HFFc6 (cell line): ENCODE measurements at regions not wholly inside any gene's neighbourhood (a gene's known extent, or its start where the extent isn't known, plus 50 kb on each side); places are given as distances from the start of the nearest gene placed in this dataset.

Experiments
- DNase-seq: peaks from one replicate; pipeline ENCODE4 v3.0.0-alpha.2; 2018
- H3K27ac Mint-ChIP-seq: 2 replicates; pipeline ENCODE4 v1.8.0; 2020; ENCODE audit warnings: mild to moderate bottlenecking, mixed read lengths
- H3K27me3 Mint-ChIP-seq: 2 replicates; pipeline ENCODE4 v1.8.0; 2021; ENCODE audit warnings: mild to moderate bottlenecking, moderate library complexity, mixed read lengths; ENCODE audit not compliant: insufficient read depth
- H3K36me3 Mint-ChIP-seq: 2 replicates; pipeline ENCODE4 v1.8.0; 2021; ENCODE audit warnings: low read depth, mixed read lengths
- H3K4me1 Mint-ChIP-seq: 2 replicates; pipeline ENCODE4 v1.8.0; 2020; ENCODE audit warnings: low read depth, mixed read lengths
- H3K4me3 Mint-ChIP-seq: 2 replicates; pipeline ENCODE4 v1.8.0; 2020; ENCODE audit warnings: mild to moderate bottlenecking, moderate library complexity, mixed read lengths
- H3K9me3 Mint-ChIP-seq: 2 replicates; pipeline ENCODE4 v1.8.0; 2020; ENCODE audit warnings: mild to moderate bottlenecking, mixed read lengths
- CTCF ChIP-seq: fragments of 200-600 bp; sonication (generic); IDR thresholded peaks from 2 replicates; pipeline ENCODE4 v1.5.0; 2021; ENCODE audit warnings: antibody characterized with exemption, mild to moderate bottlenecking

GRCh38 chr15:97092656-97093055 is 762.2 kb downstream of the NR2F2 start:
- Mint-ChIP-seq H3K27me3 (no peaks in the 10 kb centered on the region), H3K36me3 (no peaks in the 10 kb centered on the region), H3K9me3 (peaks cover 47% of the 10 kb centered on the region), H3K27ac (no peak overlapping the region), H3K4me3 (no peak overlapping the region), H3K4me1 (no peaks in the 10 kb centered on the region)
- DNase-seq, result no peak
- no peak for TF ChIP-seq CTCF

- Mint-ChIP-seq H3K27me3 (no peaks in the 10 kb centered on the region), H3K36me3 (no peaks in the 10 kb centered on the region; the same call in 1 of the 2 replicates), H3K4me1 (no peaks in the 10 kb centered on the region), H3K9me3 (peaks cover 56% of the 10 kb centered on the region), H3K27ac (no peak overlapping the region), H3K4me3 (no peak overlapping the region)
- no peak for TF ChIP-seq CTCF
- no peak for DNase-seq
Observed at GRCh38 chr15:97096303-97096835, 765.9 kb downstream of the NR2F2 start.

- no peak for DNase-seq
- Mint-ChIP-seq H3K27ac (no peak overlapping the region), H3K9me3 (peaks cover 43% of the 10 kb centered on the region), H3K4me1 (no peaks in the 10 kb centered on the region), H3K4me3 (no peak overlapping the region), H3K36me3 (no peaks in the 10 kb centered on the region; the same call in 1 of the 2 replicates), H3K27me3 (no peaks in the 10 kb centered on the region; the same call in 1 of the 2 replicates)
- no peak for TF ChIP-seq CTCF
Observed at GRCh38 chr15:97099040-97099439, 768.5 kb downstream of the NR2F2 start.

- Mint-ChIP-seq H3K4me3 (no peak overlapping the region), H3K4me1 (no peaks in the 10 kb centered on the region), H3K9me3 (peaks cover 45% of the 10 kb centered on the region), H3K36me3 (no peaks in the 10 kb centered on the region; the same call in 1 of the 2 replicates), H3K27ac (no peak overlapping the region), H3K27me3 (peaks cover 2% of the 10 kb centered on the region; the same call in 1 of the 2 replicates)
- no peak for TF ChIP-seq CTCF
- no peak for DNase-seq
Observed at GRCh38 chr15:97101572-97101971, 771.1 kb downstream of the NR2F2 start.

- no peaks in the 10 kb centered on the region for H3K4me1 Mint-ChIP-seq
- no peak for DNase-seq
- no peak overlapping the region for H3K4me3 Mint-ChIP-seq
- peaks cover 50% of the 10 kb centered on the region for H3K9me3 Mint-ChIP-seq
- no peaks in the 10 kb centered on the region for H3K27me3 Mint-ChIP-seq
- no peak for TF ChIP-seq CTCF
- H3K27ac Mint-ChIP-seq, result no peak overlapping the region
- H3K36me3 Mint-ChIP-seq, result no peaks in the 10 kb centered on the region
Observed at GRCh38 chr15:97114900-97115760, 784.6 kb downstream of the NR2F2 start.
